GM23338 (cell line): ENCODE measurements at regions not wholly inside any gene's neighbourhood (a gene's known extent, or its start where the extent isn't known, plus 50 kb on each side); places are given as distances from the start of the nearest gene placed in this dataset.

Source experiments
- ATAC-seq: fragments of 200-7000 bp; cut with Tn5 transposase; 3 replicates; pipeline ENCODE4 v1.9.1; 2020
- DNase-seq: peaks from one replicate; pipeline ENCODE4 v3.0.0-alpha.2; 2015; ENCODE audit warnings: low spot score
- H2AFZ ChIP-seq: fragments of 200-600 bp; sonication (generic); 2 replicates; pipeline ENCODE4 v1.8.0; 2016; ENCODE audit warnings: antibody characterized with exemption, mild to moderate bottlenecking, moderate library complexity
- H3F3A ChIP-seq: fragments of 200-600 bp; sonication (generic); replicated peaks from 2 replicates; pipeline ENCODE4 v1.8.0; 2017; ENCODE audit warnings: antibody characterized with exemption, mixed run types, low read depth
- H3K27ac ChIP-seq: fragments of 200-600 bp; sonication (generic); 2 replicates; pipeline ENCODE4 v1.6.1; 2016; ENCODE audit warnings: low read depth
- H3K27me3 ChIP-seq: fragments of 200-600 bp; sonication (generic); 2 replicates; pipeline ENCODE4 v1.8.0; 2016; ENCODE audit warnings: mild to moderate bottlenecking, mixed run types, moderate library complexity; ENCODE audit not compliant: insufficient read depth
- H3K36me3 ChIP-seq: fragments of 200-600 bp; sonication (generic); 2 replicates; pipeline ENCODE4 v1.8.0; 2016; ENCODE audit warnings: mild to moderate bottlenecking; ENCODE audit not compliant: insufficient read depth
- H3K4me1 ChIP-seq: fragments of 200-600 bp; sonication (generic); 2 replicates; pipeline ENCODE4 v1.8.0; 2016; ENCODE audit warnings: mild to moderate bottlenecking, moderate library complexity; ENCODE audit not compliant: insufficient read depth
- H3K4me2 ChIP-seq: fragments of 200-600 bp; sonication (generic); 2 replicates; pipeline ENCODE4 v1.7.1; 2017; ENCODE audit warnings: mixed run types
- H3K4me3 ChIP-seq: fragments of 200-600 bp; sonication (generic); 2 replicates; pipeline ENCODE4 v1.6.1; 2016; ENCODE audit warnings: mixed run types
- H3K79me2 ChIP-seq: fragments of 200-600 bp; sonication (generic); replicated peaks from 2 replicates; pipeline ENCODE4 v1.8.0; 2017; ENCODE audit warnings: mild to moderate bottlenecking; ENCODE audit not compliant: insufficient read depth
- H3K9me2 ChIP-seq: fragments of 200-600 bp; sonication (generic); 2 replicates; pipeline ENCODE4 v1.8.0; 2017; ENCODE audit not compliant: insufficient read depth
- H4K20me1 ChIP-seq: fragments of 200-600 bp; sonication (generic); replicated peaks from 2 replicates; pipeline ENCODE4 v1.8.0; 2017; ENCODE audit warnings: mild to moderate bottlenecking; ENCODE audit not compliant: insufficient read depth
- H3K27ac Mint-ChIP-seq: 2 replicates; pipeline ENCODE4 v1.8.0; 2020; ENCODE audit warnings: inconsistent platforms, mild to moderate bottlenecking, moderate library complexity, mixed read lengths
- H3K27me3 Mint-ChIP-seq: 3 replicates; pipeline ENCODE4 v1.8.0; 2022; ENCODE audit warnings: low read depth, mild to moderate bottlenecking, moderate library complexity, mixed read lengths, inconsistent platforms; ENCODE audit not compliant: insufficient read depth, poor library complexity
- H3K36me3 Mint-ChIP-seq: 3 replicates; pipeline ENCODE4 v1.8.0; 2021; ENCODE audit warnings: low read depth, mild to moderate bottlenecking, inconsistent platforms, moderate library complexity, mixed read lengths
- H3K4me1 Mint-ChIP-seq: 3 replicates; pipeline ENCODE4 v1.8.0; 2020; ENCODE audit warnings: mild to moderate bottlenecking, inconsistent platforms, mixed read lengths
- H3K4me3 Mint-ChIP-seq: 3 replicates; pipeline ENCODE4 v1.8.0; 2021; ENCODE audit warnings: moderate library complexity, mild to moderate bottlenecking, inconsistent platforms, mixed read lengths
- H3K9me3 Mint-ChIP-seq: 3 replicates; pipeline ENCODE4 v1.8.0; 2020; ENCODE audit warnings: moderate library complexity, mild to moderate bottlenecking, inconsistent platforms, mixed read lengths
- CREB1 ChIP-seq: fragments of 250-450 bp; sonication (Bioruptor Pico); IDR thresholded peaks from 2 replicates; pipeline ENCODE4 v1.5.0; 2020; ENCODE audit warnings: low read depth, mild to moderate bottlenecking, moderate library complexity
- EZH2 ChIP-seq: fragments of 200-600 bp; sonication (generic); IDR thresholded peaks from one replicate; pipeline ENCODE4 v1.8.0; 2017; ENCODE audit warnings: antibody characterized with exemption, mild to moderate bottlenecking, low read depth; ENCODE audit not compliant: unreplicated experiment
- EZH2phosphoT487 ChIP-seq: fragments of 200-600 bp; sonication (generic); IDR thresholded peaks from one replicate; pipeline ENCODE4 v1.8.1; 2018; ENCODE audit warnings: antibody characterized with exemption; ENCODE audit not compliant: unreplicated experiment
- JUNB ChIP-seq: IDR thresholded peaks from one replicate; pipeline ENCODE4 v1.6.1; 2016; ENCODE audit warnings: antibody characterized with exemption; ENCODE audit not compliant: unreplicated experiment
- NANOG ChIP-seq: IDR thresholded peaks from 2 replicates; pipeline ENCODE4 v1.6.1; 2016; ENCODE audit warnings: antibody characterized with exemption, borderline replicate concordance
- POLR2AphosphoS5 ChIP-seq: IDR thresholded peaks from 2 replicates; pipeline ENCODE4 v1.6.1; 2016; ENCODE audit warnings: antibody characterized with exemption, low read depth
- STAT1 ChIP-seq: IDR thresholded peaks from one replicate; pipeline ENCODE4 v1.6.1; 2016; ENCODE audit warnings: antibody characterized with exemption; ENCODE audit not compliant: unreplicated experiment
- ZNF114 ChIP-seq: fragments of 250-450 bp; sonication (Bioruptor Pico); IDR thresholded peaks from 2 replicates; pipeline ENCODE4 v1.5.0; 2020; ENCODE audit warnings: mild to moderate bottlenecking, moderate library complexity
- ZNF331 ChIP-seq: fragments of 250-450 bp; sonication (Bioruptor Pico); IDR thresholded peaks from 2 replicates; pipeline ENCODE4 v1.5.0; 2020; ENCODE audit warnings: low read depth, mild to moderate bottlenecking, moderate library complexity
- TF ChIP-seq, protein P1 (sequence below): IDR thresholded peaks from 2 replicates; pipeline ENCODE4 v1.6.1; 2016; ENCODE audit warnings: antibody characterized with exemption
- TF ChIP-seq, protein P2 (sequence below): IDR thresholded peaks from one replicate; pipeline ENCODE4 v1.6.1; 2018; ENCODE audit warnings: antibody characterized with exemption; ENCODE audit not compliant: unreplicated experiment
- TF ChIP-seq, protein P3 (sequence below), 2 experiments: fragments of 200-600 bp in 1 of 2; sonication (generic) in 1 of 2; conservative IDR thresholded peaks; 2 replicates each; pipeline versions ENCODE4 v1.5.1 to v1.6.1; 2016 to 2017; ENCODE audit warnings: antibody characterized with exemption in 2 of 2, low read depth in 2 of 2, mild to moderate bottlenecking in 2 of 2, moderate library complexity in 1 of 2

DNA sequence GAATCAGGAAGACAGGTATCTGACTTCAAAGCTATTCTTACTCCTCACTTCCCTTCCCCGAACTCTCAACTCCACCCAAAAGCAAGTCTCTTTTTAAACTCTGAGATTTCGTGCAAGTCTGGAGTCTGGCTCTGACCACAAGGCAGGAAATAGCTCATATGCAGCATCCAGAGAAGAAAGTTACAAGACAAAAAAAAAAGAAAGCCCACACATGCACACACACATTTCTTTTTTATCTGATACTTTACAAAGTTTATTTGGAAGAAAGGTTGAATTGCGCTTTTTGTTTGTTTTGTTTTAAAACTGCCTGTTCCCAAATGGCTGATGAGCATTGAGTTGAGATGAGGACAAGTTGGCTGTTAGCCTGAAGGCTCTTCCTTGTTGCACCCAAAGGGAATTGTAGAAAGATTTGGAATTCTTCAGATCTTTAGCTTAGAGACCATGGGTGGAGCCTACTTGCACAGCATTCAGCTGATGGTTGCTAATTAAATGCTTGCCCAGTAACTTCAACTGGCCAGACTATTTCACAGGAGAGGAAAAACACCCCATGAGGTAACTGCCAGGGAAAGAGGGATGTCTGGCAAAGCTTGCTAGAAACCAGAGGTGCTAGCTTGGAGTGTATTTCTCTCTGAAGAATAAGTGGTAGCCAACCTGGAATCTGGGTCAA lies 490.3 kb downstream of the TTLL7 start (continued):
- TF ChIP-seq NANOG = no peak
- TF ChIP-seq ZNF114 (CRISPR knock-in tag) = no peak
- TF ChIP-seq, protein P1, sequence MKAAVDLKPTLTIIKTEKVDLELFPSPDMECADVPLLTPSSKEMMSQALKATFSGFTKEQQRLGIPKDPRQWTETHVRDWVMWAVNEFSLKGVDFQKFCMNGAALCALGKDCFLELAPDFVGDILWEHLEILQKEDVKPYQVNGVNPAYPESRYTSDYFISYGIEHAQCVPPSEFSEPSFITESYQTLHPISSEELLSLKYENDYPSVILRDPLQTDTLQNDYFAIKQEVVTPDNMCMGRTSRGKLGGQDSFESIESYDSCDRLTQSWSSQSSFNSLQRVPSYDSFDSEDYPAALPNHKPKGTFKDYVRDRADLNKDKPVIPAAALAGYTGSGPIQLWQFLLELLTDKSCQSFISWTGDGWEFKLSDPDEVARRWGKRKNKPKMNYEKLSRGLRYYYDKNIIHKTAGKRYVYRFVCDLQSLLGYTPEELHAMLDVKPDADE = no peak
- TF ChIP-seq, protein P2, sequence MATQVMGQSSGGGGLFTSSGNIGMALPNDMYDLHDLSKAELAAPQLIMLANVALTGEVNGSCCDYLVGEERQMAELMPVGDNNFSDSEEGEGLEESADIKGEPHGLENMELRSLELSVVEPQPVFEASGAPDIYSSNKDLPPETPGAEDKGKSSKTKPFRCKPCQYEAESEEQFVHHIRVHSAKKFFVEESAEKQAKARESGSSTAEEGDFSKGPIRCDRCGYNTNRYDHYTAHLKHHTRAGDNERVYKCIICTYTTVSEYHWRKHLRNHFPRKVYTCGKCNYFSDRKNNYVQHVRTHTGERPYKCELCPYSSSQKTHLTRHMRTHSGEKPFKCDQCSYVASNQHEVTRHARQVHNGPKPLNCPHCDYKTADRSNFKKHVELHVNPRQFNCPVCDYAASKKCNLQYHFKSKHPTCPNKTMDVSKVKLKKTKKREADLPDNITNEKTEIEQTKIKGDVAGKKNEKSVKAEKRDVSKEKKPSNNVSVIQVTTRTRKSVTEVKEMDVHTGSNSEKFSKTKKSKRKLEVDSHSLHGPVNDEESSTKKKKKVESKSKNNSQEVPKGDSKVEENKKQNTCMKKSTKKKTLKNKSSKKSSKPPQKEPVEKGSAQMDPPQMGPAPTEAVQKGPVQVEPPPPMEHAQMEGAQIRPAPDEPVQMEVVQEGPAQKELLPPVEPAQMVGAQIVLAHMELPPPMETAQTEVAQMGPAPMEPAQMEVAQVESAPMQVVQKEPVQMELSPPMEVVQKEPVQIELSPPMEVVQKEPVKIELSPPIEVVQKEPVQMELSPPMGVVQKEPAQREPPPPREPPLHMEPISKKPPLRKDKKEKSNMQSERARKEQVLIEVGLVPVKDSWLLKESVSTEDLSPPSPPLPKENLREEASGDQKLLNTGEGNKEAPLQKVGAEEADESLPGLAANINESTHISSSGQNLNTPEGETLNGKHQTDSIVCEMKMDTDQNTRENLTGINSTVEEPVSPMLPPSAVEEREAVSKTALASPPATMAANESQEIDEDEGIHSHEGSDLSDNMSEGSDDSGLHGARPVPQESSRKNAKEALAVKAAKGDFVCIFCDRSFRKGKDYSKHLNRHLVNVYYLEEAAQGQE = no peak
- TF ChIP-seq STAT1 = no peak
- TF ChIP-seq ZNF331 (CRISPR knock-in tag) = no peak
- no peak for TF ChIP-seq POLR2AphosphoS5
- TF ChIP-seq CREB1 (CRISPR knock-in tag) = no peak

DNA sequence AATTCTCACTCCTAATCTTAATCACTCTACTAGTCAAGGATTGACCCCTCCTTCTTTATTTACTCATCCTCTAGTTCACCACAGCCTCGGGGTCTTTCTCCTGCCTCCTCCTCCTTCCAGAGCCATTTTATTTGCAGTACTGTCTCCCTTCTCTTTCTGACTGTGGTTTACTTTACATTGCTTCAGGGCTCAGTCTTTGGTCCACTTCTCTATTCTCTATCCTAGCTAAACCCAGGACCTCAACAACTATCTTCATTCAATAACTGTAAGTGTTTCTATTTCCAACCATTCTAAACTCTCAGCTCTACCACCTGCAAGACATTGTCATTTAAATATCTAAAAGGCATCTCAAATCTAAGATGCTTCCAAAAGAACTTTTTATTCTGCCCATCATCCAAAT lies 493.8 kb downstream of the TTLL7 start:
- peaks cover 5% of the 10 kb centered on the region; the same call in 1 of the 2 replicates for H3K4me1 ChIP-seq
- H3K9me2 ChIP-seq = no peaks in the 10 kb centered on the region
- ATAC-seq (no peak), DNase-seq (no peak)
- H4K20me1 ChIP-seq = no peaks in the 10 kb centered on the region
- H3F3A ChIP-seq = no peaks in the 10 kb centered on the region
- no peak overlapping the region for H3K27ac ChIP-seq
- H2AFZ ChIP-seq = no peak overlapping the region
- H3K79me2 ChIP-seq = no peaks in the 10 kb centered on the region
- Mint-ChIP-seq H3K36me3 (no peaks in the 10 kb centered on the region), H3K9me3 (no peaks in the 10 kb centered on the region), H3K27ac (no peak overlapping the region), H3K4me1 (no peaks in the 10 kb centered on the region), H3K27me3 (peaks cover 2% of the 10 kb centered on the region), H3K4me3 (no peak overlapping the region)
- H3K27me3 ChIP-seq = no peaks in the 10 kb centered on the region
- no peak overlapping the region for H3K4me2 ChIP-seq
- no peak overlapping the region for H3K4me3 ChIP-seq
- H3K36me3 ChIP-seq = no peaks in the 10 kb centered on the region
- TF ChIP-seq, protein P1 = no peak
- TF ChIP-seq, protein P3, sequence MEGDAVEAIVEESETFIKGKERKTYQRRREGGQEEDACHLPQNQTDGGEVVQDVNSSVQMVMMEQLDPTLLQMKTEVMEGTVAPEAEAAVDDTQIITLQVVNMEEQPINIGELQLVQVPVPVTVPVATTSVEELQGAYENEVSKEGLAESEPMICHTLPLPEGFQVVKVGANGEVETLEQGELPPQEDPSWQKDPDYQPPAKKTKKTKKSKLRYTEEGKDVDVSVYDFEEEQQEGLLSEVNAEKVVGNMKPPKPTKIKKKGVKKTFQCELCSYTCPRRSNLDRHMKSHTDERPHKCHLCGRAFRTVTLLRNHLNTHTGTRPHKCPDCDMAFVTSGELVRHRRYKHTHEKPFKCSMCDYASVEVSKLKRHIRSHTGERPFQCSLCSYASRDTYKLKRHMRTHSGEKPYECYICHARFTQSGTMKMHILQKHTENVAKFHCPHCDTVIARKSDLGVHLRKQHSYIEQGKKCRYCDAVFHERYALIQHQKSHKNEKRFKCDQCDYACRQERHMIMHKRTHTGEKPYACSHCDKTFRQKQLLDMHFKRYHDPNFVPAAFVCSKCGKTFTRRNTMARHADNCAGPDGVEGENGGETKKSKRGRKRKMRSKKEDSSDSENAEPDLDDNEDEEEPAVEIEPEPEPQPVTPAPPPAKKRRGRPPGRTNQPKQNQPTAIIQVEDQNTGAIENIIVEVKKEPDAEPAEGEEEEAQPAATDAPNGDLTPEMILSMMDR (conservative IDR thresholded peaks at IDR 0.05; ENCODE audit: low read depth in 2 of 2) = no peak
- TF ChIP-seq EZH2phosphoT487 (no peak), JUNB (no peak), STAT1 (no peak), POLR2AphosphoS5 (no peak), NANOG (no peak), EZH2 (no peak)
- TF ChIP-seq, protein P2 = no peak
